A172 (cell line): ENCODE measurements at regions not wholly inside any gene's neighbourhood (a gene's known extent, or its start where the extent isn't known, plus 50 kb on each side); places are given as distances from the start of the nearest gene placed in this dataset.
"Not testable (repeated sequence)": the region's sequence is repeated elsewhere in the genome, so short reads cannot be mapped to it uniquely, and the experiment has no call there.

ENCODE experiments used
- DNase-seq: peaks from one replicate; pipeline ENCODE4 v3.0.0-alpha.2; 2015; ENCODE audit warnings: low spot score

DNA sequence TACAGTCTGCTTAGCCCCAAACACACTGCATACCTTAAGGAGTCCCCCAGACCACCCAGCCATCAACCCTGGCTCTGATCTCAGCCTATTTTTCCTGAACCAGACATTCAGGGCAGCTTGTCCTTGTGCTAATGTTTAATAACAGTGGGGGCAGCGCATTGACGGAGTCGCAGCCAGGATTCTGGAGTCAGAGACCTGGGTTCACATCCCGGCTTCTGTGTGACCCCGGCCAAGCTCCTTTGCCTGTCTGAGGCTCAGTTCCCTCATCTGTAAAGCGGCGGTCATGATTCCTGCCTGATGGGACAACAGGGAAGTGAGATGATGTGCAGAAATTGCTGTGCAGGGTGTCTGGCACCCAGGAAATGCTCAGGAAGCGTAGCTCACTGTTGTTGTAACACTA is 63.1 kb downstream of the MATN1 start:
- DNase-seq: no peak

DNA sequence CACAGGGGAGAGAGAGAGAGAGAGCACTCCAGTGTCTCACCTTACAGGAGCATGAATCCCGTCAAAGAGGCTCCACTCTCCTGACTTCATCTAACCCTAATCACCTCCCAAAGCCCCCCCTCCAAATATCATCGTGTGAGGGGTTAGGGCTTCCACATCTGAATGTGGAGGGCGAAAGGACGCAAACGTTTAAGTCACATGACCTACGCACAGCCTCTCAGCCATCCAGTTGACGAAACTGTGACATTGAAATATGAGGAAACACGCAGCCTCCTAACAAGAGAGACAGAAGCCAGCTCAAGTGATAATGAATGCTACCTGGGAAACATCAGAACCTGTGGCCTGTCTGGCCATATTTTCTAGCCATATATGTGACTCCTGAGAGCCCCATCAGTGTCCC is 63.7 kb downstream of the MATN1 start:
- DNase-seq: no peak

DNA sequence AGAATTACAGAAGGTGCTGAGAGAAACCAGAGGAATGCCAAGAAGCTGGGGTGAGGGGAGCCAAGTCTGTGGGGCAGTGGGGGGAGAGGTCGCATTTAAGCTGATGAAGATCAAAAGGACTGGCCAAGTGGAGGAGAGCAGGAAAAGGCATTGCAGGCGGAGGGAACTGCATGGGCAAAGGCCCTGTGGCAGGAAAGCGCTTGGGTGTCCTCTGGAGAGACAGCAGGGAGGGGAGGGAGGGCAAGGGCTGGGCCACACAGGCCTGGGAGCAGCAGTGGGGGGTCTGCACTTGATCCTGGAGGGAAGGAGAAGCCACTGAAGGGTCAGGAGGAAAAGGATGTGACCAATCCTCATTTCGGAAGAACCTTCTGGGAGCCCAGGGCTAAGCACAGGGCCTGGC is 65.0 kb downstream of the MATN1 start:
- DNase-seq: not testable (repeated sequence)

DNA sequence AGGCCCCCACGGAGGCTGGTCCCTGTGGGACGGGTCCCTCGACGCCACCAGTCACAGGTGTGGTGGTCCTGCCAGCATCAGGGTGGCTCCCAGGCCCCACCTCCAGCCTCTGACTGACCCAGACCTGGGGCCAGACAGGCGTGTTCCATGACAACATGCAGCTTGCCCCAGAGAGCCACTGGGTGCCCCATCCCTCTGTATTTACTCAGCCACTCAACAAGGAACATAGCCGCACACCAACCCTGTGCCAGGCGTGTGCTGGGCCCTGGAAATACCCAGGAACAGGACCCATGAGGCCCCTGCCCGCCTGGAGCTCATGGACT is 65.4 kb downstream of the MATN1 start:
- no peak for DNase-seq

DNA sequence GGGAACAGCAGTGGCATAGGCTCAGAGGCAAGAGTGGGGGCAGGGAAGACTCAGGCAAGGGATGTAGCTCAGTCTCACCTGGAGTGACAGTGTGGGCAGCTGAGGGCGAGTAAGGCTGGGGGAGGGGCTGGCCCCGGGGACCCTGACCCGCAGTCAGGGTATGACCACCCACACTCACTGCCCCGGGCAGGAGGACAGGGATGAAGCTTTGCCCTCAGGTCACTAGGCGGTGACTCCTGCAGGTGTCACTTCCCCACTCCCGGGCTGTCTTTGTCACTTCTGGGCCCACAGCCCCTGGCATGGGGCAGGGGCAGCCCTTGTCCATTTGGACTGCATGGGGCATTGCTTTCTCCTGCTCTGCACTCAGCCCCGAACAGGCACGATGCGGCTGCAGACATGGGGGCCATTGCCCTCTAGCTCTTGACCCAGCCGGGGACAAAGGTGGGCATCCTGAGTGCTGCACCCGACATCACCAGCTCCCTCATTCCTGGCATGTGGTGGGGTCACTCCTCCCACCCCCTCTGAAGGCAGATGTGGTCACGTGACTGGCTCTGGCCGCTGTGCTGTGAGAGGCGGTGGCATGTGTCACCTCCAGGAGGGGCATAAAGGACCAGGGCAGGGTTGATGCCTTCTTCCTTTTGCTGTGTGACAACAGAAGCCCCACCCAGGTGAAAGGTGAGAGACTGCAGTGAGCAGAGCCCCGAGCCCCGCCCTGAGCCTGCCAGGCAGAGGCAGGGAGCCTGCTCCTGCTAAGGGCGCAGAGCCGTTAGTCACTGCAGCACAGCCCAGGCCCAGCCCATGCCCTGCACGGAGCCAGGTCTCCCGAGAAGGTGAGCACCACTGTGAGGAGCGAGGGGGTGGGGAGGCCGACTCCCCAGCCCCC is 66.0 kb downstream of the MATN1 start:
- DNase-seq: no peak

DNA sequence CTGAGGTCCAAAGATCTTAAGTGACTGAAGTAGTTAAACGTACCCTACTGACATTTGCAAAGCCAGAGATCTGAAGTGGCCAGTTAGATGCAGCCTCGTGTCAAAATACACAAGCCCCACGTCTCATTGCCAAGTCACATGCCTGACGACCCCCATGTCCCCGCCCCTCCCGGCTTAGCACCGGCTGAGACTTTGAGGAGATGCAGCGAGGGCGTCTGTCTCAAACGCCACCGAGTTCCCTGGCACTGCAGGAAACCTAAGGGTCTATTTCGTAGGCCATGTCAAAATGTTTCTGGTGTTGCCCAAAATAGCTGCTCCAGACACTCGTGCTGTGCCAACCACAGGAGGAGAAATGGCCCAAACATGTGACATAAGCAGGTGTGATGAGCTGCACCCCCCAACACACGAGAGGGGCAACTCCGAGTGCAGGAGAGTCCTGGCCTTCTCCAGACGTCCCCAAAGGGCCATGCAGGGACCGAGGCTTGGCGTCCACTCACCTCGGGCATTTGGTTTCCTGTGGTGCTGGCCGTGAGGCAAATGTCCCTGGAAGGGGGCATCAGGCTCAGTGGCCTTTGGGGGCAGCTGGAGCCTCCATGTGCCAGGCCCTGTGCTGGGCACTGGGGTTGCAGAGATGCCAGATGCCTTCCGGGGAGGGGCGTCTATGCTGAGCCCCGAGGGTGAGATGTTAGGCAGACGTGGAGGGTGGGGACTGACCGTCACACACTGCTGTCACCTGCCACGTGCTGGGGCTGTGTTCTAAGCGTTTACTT is 67.0 kb downstream of the MATN1 start:
- DNase-seq: no peak

DNA sequence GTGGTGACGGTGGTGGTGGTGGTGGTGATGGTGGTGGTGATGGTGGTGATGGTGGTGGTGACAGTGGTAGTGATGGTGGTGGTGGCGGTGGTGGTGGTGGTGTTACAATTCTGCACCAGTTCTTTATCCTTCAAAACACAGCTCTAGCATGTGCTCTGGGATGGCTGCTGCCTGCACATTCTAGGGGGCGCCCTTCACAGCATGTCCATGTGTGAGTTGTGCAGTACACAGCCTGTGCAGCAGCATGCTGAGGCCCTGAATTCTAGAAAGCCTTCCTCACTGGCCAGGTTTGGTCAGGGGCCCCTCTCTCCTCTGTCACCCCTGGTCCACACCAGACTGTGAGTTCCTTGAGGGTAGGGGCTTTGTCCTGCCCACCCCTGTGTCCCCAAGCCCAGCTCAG is 67.7 kb downstream of the MATN1 start:
- DNase-seq: no peak

DNA sequence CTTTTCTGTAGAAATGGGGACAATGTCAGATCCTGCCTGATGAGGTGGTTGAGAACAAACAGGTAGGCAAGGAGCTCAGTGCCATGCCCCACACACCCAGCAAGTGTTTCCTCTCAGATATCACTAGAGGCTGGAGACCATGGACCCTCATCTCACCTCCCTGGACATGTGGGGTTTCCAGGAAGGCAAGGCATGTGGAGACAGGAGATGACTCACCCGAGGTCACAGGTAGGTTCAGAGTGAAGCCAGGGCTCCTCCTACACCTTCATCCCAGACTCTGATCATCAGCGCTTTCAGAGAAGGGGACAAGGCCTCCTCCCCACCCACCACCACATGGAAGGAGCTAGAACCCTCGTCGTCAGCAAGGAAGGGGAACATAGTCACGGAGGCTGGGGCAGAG is 69.2 kb downstream of the MATN1 start:
- DNase-seq: no peak

DNA sequence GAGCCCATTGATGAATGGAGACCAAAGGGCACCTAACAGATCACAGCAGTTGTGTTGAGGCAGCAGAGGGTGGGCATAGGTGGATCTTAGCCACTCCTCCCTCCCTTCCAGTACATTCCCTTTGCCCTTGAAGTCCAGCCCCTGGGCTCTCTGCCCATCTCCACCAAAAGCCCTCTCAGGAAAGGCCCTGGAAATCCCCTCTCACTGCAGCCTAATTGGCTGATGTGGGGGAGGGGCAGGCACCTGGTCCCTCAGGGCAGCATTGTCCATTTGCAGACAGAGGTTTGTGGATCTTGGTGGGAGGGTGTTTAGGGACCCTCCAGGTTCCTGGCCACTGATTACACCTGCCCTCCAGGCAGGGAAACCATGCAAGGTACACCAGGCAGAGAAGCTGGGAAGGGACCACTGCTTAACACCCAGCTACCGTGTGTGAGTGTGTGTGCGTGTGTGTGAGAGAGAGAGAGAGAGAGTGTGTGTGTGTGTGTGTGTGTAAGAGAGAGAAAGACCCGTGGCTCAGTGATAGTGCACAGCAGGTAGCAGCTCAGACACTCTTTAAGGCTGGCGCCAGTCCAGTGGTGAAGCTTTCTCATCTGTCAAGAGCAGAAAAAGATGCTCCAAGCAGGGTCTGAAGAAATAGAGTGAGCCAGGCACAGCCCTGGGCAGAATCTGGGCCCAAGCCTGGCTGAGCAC is 71.1 kb downstream of the MATN1 start:
- DNase-seq: peak; percentile 27

DNA sequence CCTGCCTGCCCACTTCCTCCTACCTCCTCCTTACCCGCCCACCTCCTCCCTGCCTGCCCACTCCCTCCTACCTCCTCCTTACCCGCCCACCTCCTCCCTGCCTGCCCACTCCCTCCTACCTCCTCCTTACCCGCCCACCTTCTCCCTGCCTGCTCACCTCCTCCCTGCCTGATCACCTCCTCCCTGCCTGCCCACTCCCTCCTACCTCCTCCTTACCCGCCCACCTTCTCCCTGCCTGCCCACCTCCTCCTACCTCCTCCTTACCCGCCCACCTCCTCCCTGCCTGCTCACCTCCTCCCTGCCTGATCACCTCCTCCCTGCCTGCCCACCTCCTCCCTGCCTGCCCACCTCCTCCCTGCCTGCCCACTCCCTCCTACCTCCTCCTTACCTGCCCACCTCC is 72.0 kb downstream of the MATN1 start:
- DNase-seq: not testable (repeated sequence)

DNA sequence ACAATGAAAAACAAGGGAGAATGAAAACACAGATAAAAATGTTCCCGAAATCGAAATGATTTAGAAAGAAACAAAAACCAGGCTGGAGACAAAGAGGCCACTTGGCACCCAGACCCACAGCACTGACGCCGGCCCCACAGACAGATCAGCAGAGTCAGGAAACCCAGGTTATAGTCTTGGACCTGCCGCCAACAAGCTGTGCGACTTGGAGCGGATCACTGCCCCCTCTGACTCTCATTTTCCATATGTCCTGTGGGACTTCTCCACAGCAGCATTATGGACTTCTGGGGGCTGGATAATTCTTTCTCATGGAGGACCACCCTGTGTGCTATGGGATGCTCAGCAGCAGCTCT is 72.4 kb downstream of the MATN1 start:
- DNase-seq: no peak

DNA sequence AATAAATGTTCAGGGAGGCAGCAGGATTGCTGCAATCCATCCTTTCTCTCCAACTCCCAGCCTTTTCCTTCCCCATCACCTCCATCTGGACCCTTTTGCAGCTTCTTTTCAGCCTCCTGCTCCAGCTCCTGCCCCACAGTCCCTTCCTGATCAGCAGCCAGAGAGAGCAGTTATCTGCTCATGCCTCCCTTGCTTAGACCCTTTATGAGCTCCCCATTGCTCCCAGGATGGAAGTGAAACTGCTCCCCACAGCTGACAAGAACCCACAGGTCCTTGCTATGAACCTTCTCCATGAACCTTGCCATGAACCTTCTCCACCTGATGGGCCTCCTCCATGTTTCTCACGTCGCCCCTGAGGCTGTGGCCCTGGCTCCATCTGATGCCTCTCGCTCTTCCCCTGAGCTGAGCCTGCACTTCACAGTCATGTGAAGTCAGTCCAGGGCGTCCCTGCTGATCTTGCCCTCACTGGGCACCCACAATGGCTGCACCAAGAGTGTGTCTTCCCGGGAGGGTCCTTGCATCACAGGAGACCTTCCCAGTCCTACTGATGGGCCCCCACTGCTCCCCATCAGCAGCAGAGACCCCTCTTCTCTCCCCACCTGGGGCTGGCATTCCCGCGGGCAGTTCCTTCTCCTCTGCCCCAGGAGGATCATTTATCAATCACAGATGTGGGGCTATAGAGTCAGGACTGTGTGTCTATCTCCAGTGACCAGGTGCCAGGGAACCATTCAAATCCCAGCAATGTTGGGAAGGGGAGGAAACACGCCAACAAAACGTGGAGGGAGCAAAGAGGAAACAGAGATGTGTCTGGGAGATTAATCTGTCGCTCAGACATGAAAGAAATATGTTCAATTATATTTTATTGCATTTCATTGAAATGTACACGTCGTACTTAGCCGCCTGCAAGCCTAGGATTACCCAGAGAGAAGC is 73.1 kb downstream of the MATN1 start:
- no peak for DNase-seq

DNA sequence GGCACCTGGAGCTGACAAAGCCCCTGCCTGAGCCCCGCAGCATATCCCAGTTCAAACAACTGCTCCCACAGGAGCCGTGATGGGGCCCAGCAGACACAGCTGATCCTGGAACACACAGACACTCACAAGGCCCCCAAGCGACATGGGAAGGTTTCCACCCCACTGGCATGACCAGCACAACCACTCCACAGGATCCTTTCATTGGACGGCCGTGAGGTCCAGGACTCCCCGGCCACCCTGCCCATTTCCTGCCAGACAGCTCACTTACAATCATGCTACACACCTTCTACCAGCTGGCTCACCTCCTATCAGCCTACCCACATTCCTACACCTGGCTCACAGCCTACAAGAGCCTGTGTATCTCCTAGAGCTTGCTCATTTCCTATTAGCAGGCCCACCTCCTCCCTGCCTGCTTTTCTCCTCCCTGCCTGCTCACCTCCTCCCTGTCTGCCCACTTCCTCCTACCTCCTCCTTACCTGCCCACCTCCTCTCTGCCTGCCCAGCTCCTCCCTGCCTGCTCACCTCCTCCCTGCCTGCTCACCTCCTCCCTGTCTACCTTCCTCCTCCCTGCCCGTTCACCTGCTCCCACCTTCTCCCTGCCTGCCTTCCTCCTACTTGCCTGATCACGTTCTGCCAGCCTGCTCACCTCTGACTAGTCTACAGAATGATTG is 73.9 kb downstream of the MATN1 start:
- no peak for DNase-seq

DNA sequence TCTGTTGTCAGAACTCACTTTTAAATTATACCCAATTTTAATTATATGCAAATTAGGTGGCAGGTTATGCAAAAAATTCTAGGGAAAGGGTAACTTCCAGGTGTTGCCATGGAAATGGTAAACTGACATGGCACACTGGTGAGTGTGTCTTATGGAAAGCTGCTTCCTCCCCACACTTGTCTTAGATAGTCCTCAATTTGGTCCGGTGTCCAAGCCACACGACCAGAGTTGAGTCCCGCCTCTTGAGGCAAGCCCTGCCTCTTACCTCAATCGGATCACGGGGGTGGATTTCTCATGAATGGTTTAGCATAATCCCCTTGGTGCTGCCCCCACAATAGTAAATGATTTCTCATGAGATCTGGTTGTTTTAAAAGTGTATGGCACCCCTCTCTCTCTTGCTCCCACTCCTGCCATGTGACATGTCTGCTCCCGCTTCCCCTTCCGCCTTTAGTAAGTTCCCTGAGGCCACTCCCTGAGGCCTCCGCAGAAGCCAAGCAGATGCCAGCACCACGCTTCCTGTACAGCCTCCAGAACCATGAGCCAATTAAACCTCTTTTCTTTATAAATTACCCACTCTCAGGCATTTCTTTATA is 74.9 kb downstream of the MATN1 start:
- no peak for DNase-seq

DNA sequence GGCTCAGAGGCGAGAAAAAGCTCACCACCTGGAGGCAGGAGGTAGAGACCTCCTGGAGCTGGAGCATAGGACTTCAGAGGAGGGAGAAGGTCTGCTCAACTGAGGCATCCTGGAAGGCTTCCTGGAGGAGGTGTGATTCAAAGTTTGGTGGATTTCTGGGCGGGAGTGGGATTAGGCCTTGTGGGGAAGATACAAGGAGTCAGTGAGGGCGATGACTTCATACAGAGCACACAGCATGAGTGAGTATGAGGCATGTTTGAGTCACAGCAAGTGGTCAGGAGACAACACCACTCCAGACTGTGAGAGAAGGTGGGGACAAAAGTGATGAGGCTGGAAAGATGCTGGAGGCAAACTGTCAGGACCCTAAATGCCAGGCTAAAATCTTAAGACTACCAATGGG is 77.6 kb downstream of the MATN1 start:
- DNase-seq: peak; percentile 60

DNA sequence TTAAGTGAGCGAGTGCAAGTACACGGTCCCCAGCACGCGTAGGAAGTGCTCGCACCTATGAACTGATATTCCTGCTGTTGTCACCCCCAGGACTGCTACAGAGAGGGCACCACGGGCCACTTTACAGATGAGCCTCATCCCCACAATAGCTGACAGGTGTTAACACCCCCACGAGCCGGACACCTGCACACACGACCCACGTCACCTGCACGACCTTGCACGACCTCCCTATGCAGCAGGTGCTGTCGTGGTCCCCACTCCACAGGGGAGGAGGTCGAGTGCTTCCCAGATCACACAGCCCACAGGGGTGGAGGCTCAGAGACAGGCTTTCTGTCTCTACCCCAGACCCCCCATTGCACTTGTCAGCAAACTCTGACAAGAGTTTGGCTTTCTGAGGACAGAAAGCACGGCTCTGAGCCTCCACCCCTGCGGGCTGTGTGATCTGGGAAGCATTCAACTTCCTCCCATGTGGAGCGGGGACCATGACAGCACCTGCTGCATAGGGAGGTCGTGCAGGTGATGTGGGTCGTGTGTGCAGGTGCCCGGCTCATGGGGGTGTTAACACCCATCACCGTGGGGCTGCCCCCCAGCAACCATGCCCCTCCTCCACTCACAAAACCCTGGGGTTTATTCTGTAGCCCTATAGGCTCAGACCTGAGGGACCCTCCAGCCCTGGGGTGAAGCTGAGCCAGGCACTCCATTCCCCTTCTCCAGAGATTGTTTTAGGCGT is 80.8 kb downstream of the MATN1 start:
- DNase-seq: no peak

DNA sequence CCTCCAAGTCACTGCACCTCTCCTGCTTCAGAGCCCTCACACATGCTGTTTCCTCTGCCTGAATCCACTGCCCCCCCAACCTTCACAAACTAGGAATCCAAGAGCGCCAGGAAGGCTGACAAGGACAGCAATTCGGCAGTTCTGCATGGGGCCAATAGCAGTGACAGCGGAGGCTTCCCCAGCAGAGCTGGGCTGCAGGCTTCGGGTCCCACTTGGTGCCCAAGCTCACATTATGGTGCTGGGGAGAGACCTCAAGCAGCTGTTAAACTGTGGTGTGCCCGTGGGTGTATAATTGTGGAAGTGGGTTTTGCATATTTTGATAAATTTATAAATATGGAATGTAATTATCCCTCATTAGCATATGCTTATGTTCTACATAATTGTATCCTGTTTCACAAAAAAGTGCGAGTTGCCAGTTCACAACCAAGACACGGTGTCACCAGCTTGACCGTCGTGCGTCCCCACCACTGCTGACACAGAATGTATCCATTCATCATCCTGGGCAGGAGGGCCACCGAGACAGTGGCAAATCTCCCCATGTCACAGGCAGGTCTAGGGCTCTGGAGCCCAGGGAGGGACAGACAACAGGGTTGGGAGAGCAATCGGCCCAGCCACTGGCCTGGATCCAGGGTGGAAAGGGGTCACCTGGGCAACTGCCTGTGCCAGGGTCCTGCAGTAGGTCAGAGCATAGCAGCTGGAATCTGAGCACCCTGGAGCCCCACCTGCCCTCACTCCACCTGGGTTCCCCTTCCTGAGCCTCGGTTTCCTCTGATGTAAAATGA is 81.6 kb downstream of the MATN1 start:
- no peak for DNase-seq

DNA sequence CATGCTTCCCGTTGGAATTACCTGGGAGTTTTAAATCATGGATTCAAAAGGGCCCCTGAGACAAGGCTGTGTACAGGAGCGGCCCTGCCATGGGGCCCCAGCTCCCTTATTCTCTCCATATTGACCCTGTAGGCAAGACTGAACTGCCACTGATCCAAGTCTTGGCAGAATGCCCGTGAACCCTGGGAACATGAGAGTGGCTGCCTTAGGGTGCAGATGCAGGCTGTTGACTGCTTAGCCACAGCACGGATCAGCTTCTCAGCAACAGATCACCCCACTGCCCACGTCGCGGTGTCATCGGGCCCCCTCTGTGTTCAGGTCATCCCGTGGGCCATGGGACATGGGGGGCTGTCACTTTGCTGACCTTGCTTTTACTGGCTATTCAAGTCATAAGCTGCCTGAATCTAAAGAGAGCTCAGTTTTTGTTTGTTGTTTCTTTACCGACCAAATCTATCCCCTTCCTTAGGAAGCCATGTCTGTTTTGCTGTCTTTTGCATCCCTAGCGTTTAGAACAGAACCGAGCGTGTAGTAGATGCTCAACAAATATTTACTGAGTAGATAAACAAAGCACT is 83.4 kb downstream of the MATN1 start:
- DNase-seq: no peak

DNA sequence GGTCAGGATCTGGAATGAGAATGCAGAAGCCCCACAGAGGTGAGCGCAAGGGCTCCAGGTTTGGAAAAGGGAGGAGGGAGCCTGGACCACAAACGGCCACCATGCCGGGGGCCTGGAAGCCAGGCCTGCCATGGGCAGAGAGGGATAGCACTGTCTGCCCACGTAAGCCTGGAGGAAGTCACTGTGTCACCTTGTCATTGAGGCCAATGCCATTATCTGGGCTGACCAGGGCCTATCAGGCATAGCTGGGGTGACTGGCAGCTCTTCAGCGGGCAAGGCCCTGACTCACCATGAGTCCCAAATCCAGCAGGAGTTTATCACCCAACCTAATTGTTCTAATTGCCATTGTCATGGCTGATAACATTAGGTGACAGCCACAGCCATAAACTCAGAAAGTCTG is 84.6 kb downstream of the MATN1 start:
- DNase-seq: no peak
